ENCODE measurements at regions not wholly inside any gene's neighbourhood (a gene's known extent, or its start where the extent isn't known, plus 50 kb on each side); places are given as distances from the start of the nearest gene placed in this dataset.

- H3K4me3 Mint-ChIP-seq, result peak overlapping the region; percentile 70 to 91 (median 85)
- DNase-seq, result peak in 2 of 3 donors; percentile 7 to 21
- H3K27me3 Mint-ChIP-seq (ENCODE audit: low read depth in 3 of 3), result peaks cover 0 to 6% (median 5%) of the 10 kb centered on the region in 3 donors
- H3K27ac Mint-ChIP-seq, result peak overlapping the region in 5 of 6 donors; percentile 24 to 89 (median 76)
- peaks cover 4 to 19% (median 17%) of the 10 kb centered on the region in 6 donors for H3K9me3 Mint-ChIP-seq
- H3K4me1 Mint-ChIP-seq, result peaks cover 22 to 23% of the 10 kb centered on the region in 2 donors
- peaks cover 0 to 6% (median 6%) of the 10 kb centered on the region in 3 donors for H3K36me3 Mint-ChIP-seq
These were observed 154.7 kb upstream of the HS6ST1 start for GRCh38 chr2:128473175-128474035.

DNA sequence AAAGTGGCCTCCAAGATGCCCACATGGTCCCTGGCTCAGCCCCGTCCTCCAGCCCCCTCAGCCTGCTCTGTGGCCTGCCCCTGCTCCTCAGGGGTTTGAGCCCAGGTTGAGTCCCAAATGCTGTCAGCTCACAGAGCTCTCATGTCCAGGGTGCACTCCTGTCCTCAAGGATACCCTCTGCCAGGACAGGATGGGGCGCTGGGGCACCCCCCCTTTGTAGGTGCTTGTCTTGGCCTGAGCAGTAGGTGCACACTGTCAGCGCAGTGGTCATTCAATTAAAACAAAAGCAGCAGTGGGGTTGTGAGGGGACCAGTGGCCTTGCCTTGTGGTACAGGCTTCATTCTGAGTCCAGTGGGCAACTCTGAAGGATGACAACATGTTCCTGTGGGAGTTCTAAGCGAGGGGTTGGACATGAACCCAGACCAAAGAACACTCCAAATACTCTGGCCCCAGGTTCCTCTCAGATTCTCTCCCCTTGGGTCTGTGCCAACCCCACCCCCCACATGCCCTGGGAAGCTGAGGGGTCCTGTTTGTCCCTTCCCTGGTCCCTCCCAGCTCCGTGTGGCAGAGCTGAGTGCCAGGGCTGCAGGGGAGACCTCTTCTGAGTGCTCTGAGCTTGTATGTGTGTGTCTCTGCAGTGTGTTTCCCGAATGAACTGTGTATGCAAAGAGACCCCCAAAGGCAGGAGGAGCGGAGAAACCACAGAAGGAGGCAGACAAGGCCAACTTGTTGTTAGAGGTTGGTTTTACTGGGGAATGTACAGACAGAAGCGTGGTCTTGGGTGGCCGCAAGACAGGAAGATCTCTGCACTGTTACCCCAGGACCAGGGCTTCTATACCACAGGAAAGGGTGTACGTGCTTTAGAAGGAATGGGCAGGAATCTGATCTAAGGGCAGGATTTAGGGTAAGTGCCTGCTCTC lies 155.6 kb upstream of the HS6ST1 start:
- no peak for DNase-seq
- Mint-ChIP-seq H3K36me3 (no peaks in the 10 kb centered on the region), H3K27me3 (ENCODE audit: low read depth in 3 of 3) (peaks cover 2 to 6% (median 5%) of the 10 kb centered on the region in 3 donors), H3K27ac (no peak overlapping the region), H3K4me3 (peak overlapping the region in 3 of 5 donors; percentile 3 to 31 (median 18)), H3K4me1 (peaks cover 22 to 23% of the 10 kb centered on the region in 2 donors), H3K9me3 (peaks cover 2 to 12% (median 9%) of the 10 kb centered on the region in 6 donors)

- no peak for DNase-seq
- no peaks in the 10 kb centered on the region for H3K36me3 Mint-ChIP-seq
- peaks cover 2 to 6% (median 5%) of the 10 kb centered on the region in 3 donors for H3K27me3 Mint-ChIP-seq (ENCODE audit: low read depth in 3 of 3)
- H3K9me3 Mint-ChIP-seq, result peaks cover 2 to 12% (median 6%) of the 10 kb centered on the region in 6 donors
- peak overlapping the region in 2 of 5 donors; percentile 3 to 18 for H3K4me3 Mint-ChIP-seq
- no peak overlapping the region for H3K27ac Mint-ChIP-seq
- H3K4me1 Mint-ChIP-seq, result peaks cover 22 to 23% of the 10 kb centered on the region in 2 donors
These were observed 156.3 kb upstream of the HS6ST1 start for GRCh38 chr2:128474962-128475361.

GRCh38 chr2:128475427-128476211 lies 157.0 kb upstream of the HS6ST1 start:
- no peak for DNase-seq

DNA sequence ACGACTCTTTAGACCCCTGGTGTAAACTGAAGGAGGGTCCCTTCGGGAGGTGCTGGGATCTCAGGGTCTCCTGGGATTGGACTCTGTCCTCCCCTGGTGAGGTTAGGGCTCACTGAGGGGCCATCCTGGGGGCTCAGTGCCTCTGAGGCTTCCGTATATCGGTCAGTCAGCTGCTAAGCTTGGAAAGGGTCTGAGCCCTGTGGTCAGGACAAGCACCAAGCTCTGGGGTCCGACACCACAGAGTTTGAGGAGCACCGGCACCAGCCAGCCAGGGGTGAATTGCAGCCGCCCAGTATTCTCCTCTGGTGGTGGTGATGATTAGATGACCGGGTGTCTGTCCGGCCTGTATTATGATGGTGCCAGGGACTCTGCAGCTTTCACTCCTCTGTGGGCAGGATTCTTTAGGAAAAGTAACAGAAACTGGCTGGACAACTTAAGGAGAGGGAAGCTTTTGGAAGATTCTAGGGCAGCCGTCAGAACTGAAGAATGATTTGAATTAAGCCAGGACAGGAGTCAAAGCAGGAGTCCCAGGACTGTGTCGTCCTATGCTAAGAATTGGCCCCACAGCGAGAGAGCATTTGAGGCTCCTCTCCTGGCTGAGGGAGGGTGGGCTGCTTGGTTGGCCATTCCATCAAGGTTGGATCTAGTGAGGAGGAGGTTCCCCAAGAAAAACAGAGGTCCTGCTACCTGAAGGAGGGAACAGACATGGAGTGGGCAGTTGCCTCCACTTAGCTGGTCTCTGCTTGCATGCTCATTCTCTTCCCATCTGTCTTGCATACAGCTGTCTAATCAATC lies 158.6 kb upstream of the HS6ST1 start:
- Mint-ChIP-seq H3K9me3 (peaks cover 0 to 3% (median 0%) of the 10 kb centered on the region in 6 donors), H3K36me3 (no peaks in the 10 kb centered on the region), H3K27me3 (ENCODE audit: low read depth in 3 of 3) (peaks cover 2 to 6% (median 5%) of the 10 kb centered on the region in 3 donors), H3K27ac (no peak overlapping the region), H3K4me3 (no peak overlapping the region), H3K4me1 (peaks cover 20 to 23% of the 10 kb centered on the region in 2 donors)
- DNase-seq, result no peak

More at GRCh38 chr2:128475427-128476211, 157.0 kb upstream of the HS6ST1 start:
- Mint-ChIP-seq H3K36me3 (no peaks in the 10 kb centered on the region), H3K9me3 (peaks cover 0 to 6% (median 2%) of the 10 kb centered on the region in 6 donors), H3K4me3 (no peak overlapping the region), H3K27me3 (ENCODE audit: low read depth in 3 of 3) (peaks cover 2 to 6% (median 5%) of the 10 kb centered on the region in 3 donors), H3K27ac (no peak overlapping the region), H3K4me1 (peaks cover 21 to 23% of the 10 kb centered on the region in 2 donors)

DNA sequence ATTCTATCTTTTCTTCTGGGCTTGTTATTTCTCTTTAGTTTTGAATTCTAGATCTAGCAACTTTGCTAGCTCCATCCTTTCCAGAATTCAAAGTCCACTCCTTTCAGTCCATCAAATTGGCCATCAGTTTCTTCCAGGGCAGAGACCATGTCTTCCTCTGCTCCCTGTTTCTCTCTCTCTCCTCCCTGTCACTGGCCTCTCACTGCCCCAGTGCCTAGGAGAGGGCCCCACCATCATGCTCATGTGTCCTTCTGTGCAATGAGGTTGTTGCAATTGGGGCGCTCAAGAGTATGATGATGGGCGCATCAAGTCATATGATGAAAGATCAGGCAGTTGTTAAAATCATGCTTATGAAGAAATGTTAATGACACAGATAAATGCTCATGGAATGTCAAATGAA lies 159.2 kb upstream of the HS6ST1 start:
- no peak overlapping the region for H3K27ac Mint-ChIP-seq
- H3K4me1 Mint-ChIP-seq, result peaks cover 16 to 18% of the 10 kb centered on the region in 2 donors

GRCh38 chr2:128485761-128486639 lies 167.3 kb upstream of the HS6ST1 start:
- Mint-ChIP-seq H3K4me3 (no peak overlapping the region), H3K27ac (no peak overlapping the region), H3K27me3 (ENCODE audit: low read depth in 3 of 3) (peaks cover 0 to 5% (median 2%) of the 10 kb centered on the region in 3 donors), H3K4me1 (no peaks in the 10 kb centered on the region), H3K9me3 (no peaks in the 10 kb centered on the region), H3K36me3 (no peaks in the 10 kb centered on the region)
- no peak for DNase-seq

More for the DNA sequence above, 159.2 kb upstream of the HS6ST1 start:
- Mint-ChIP-seq H3K4me3 (no peak overlapping the region), H3K27me3 (ENCODE audit: low read depth in 3 of 3) (peaks cover 2 to 6% (median 5%) of the 10 kb centered on the region in 3 donors), H3K36me3 (no peaks in the 10 kb centered on the region), H3K9me3 (peaks cover 0 to 2% (median 0%) of the 10 kb centered on the region in 6 donors)
- DNase-seq, result no peak

DNA sequence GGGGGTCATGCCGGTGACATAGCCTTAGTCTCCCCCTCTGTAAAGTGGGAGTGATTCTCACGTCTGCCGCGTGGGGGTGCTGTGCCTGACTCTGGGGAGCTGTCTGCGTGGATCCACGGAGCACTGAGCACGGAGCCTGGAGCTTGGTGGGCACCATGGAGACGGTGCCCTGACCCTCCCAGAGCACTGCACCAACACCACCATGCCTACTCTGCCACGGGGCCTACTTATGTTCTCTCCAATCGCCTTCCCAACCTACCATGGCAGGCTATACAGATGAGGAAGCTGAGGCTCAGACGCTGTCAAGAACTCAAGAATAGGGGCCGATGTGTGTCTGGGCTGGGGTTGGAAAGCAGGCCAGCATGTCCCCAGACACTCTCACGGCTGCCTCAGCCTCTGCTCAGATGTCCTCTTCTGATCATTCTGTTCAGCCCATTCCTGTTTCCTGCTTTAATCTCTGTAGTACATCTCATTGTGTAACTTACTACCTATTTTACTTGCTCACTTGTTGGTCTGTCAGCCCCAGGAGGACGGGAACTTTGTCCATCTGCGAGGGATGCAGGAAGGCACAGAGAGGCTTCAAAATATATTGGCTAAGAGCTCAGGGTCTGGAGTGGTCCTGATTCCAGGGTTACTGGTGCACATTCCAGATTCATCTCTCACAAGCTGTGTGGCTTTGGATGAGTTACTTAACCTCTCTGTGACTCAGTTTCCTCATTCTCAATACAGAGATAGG lies 168.1 kb upstream of the HS6ST1 start:
- Mint-ChIP-seq H3K4me3 (no peak overlapping the region), H3K9me3 (no peaks in the 10 kb centered on the region)

GRCh38 chr2:128487650-128488387 lies 169.2 kb upstream of the HS6ST1 start:
- no peak overlapping the region for H3K4me3 Mint-ChIP-seq
- H3K27ac Mint-ChIP-seq, result no peak overlapping the region

More for the DNA sequence above, 168.1 kb upstream of the HS6ST1 start:
- H3K27me3 Mint-ChIP-seq (ENCODE audit: low read depth in 3 of 3), result peaks cover 0 to 7% (median 2%) of the 10 kb centered on the region in 3 donors
- H3K36me3 Mint-ChIP-seq, result no peaks in the 10 kb centered on the region
- no peak for DNase-seq
- H3K27ac Mint-ChIP-seq, result no peak overlapping the region
- H3K4me1 Mint-ChIP-seq, result no peaks in the 10 kb centered on the region

DNA sequence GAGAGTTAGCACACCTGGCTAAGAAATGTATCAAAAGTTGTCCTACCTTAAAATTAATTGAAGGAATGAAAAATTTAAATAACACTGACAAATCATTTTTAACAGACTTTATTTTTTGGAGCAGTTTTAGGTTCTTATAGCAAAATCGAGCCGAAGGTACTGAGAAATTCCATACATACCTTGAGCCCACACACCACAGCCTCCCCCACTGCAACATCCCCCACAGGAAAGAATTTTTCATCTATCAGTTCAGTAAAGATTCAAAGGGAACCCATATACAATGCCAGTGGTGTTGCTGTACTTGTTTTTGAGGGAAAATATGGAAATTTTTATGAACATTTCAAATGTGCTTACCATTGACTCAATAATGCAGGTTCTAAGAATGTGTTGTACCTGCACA lies 169.8 kb upstream of the HS6ST1 start:
- Mint-ChIP-seq H3K27ac (no peak overlapping the region), H3K27me3 (ENCODE audit: low read depth in 3 of 3) (peaks cover 2 to 4% (median 2%) of the 10 kb centered on the region in 3 donors), H3K4me3 (no peak overlapping the region), H3K36me3 (no peaks in the 10 kb centered on the region), H3K4me1 (no peaks in the 10 kb centered on the region), H3K9me3 (no peaks in the 10 kb centered on the region)
- DNase-seq, result no peak

More at GRCh38 chr2:128487650-128488387, 169.2 kb upstream of the HS6ST1 start:
- Mint-ChIP-seq H3K27me3 (ENCODE audit: low read depth in 3 of 3) (peaks cover 2 to 7% (median 2%) of the 10 kb centered on the region in 3 donors), H3K36me3 (no peaks in the 10 kb centered on the region), H3K4me1 (no peaks in the 10 kb centered on the region), H3K9me3 (no peaks in the 10 kb centered on the region)
- DNase-seq, result no peak
